ACC112 (cell line): ENCODE measurements at regions not wholly inside any gene's neighbourhood (a gene's known extent, or its start where the extent isn't known, plus 50 kb on each side); places are given as distances from the start of the nearest gene placed in this dataset.

Experiments used
- H2AFZ ChIP-seq: fragments of 200-600 bp; sonication (generic); one replicate; pipeline ENCODE4 v1.6.0; 2017; ENCODE audit warnings: antibody characterized with exemption, low read length; ENCODE audit not compliant: unreplicated experiment
- H3K27ac ChIP-seq: fragments of 200-600 bp; sonication (generic); 2 replicates; pipeline ENCODE4 v1.5.1; 2014; ENCODE audit warnings: low read depth, mild to moderate bottlenecking, antibody characterized with exemption, low read length, moderate library complexity
- H3K27me3 ChIP-seq: fragments of 200-600 bp; sonication (generic); 2 replicates; pipeline ENCODE4 v1.6.1; 2014; ENCODE audit warnings: mild to moderate bottlenecking, antibody characterized with exemption, low read length, moderate library complexity, mixed read lengths; ENCODE audit not compliant: insufficient read depth
- H3K36me3 ChIP-seq: fragments of 200-600 bp; sonication (generic); 2 replicates; pipeline ENCODE4 v1.6.1; 2016; ENCODE audit warnings: mild to moderate bottlenecking, antibody characterized with exemption, low read length, moderate library complexity, mixed read lengths; ENCODE audit not compliant: insufficient read depth
- H3K4me1 ChIP-seq: fragments of 200-600 bp; sonication (generic); one replicate; pipeline ENCODE4 v1.6.1; 2016; ENCODE audit warnings: low read length, mixed read lengths; ENCODE audit not compliant: insufficient read depth, unreplicated experiment, control insufficient read depth
- H3K4me3 ChIP-seq: fragments of 200-600 bp; sonication (generic); 2 replicates; pipeline ENCODE4 v1.5.1; 2014; ENCODE audit warnings: mild to moderate bottlenecking, low read depth, low read length
- H3K79me2 ChIP-seq: fragments of 200-600 bp; sonication (generic); one replicate; pipeline ENCODE4 v1.6.0; 2016; ENCODE audit warnings: low read length; ENCODE audit not compliant: control insufficient read depth, unreplicated experiment, insufficient read depth

DNA sequence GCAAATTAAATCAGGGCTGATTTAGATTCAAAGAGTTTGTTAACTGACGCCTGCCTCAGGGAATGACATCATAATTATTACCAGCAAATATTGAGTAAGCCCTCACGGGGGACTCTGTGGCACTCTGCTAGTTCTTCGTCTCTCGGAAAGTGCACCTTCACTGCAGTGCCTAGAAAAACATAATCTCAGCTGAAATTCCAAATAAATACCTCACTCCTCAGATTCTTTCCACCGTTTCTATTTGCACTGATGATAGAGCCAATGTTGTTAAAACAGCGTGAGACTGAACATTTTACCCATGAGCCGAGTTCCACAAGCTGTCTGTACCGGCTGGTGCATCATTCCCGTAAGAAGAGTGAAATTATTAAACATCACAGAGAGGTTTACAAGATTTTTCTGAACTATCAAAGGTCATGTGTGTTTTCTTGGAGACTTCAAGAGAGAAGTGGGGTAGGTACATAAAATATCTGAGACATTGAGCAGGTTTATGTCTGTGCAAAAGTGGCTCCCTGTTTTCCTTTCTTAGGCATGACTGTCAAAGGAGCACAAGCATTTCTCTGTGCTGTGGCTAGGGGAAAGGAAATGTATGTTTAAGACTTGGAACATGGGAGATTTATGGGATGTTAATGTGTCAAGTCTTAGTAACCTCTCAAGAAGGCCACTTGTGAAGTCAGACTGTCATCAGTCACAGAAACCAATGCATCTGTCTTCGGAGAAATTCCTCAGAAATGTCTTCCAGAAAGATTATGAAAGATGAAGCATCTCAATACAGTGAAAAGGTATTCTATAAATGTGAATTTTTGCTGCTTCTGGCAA is 119.6 kb downstream of the CBLL2 start:
- Histone ChIP-seq H3K4me1 (peaks cover 51% of the 10 kb centered on the region), H3K27me3 (no peaks in the 10 kb centered on the region)

DNA sequence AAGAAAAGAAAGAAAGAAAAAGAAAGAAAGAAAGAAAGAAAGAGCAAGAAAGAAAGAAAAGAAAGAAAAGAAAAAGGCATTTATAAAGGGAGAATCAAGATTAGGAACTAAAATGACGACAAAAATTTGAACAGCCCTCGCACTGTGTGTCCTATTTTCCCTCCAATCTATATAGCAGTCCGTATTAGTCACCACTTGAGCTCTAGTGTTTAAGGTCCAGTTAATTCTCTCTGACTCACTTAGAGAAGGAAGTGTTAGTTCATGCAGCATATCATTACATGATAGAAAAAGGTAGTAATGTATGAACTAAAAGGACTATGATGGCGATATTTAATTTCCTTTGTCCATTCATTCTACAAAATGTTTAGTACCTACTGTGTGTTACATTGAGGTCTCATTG is 122.7 kb downstream of the CBLL2 start:
- Histone ChIP-seq H3K36me3 (no peaks in the 10 kb centered on the region), H3K4me1 (peaks cover 34% of the 10 kb centered on the region), H3K79me2 (no peaks in the 10 kb centered on the region), H3K4me3 (no peak overlapping the region), H3K27ac (peak overlapping the region; percentile 29; the same call in 1 of the 2 replicates), H3K27me3 (no peaks in the 10 kb centered on the region), H2AFZ (no peak overlapping the region)

More for the DNA sequence above, 119.6 kb downstream of the CBLL2 start:
- Histone ChIP-seq H3K4me3 (no peak overlapping the region), H3K36me3 (no peaks in the 10 kb centered on the region), H2AFZ (no peak overlapping the region), H3K27ac (no peak overlapping the region), H3K79me2 (no peaks in the 10 kb centered on the region)

DNA sequence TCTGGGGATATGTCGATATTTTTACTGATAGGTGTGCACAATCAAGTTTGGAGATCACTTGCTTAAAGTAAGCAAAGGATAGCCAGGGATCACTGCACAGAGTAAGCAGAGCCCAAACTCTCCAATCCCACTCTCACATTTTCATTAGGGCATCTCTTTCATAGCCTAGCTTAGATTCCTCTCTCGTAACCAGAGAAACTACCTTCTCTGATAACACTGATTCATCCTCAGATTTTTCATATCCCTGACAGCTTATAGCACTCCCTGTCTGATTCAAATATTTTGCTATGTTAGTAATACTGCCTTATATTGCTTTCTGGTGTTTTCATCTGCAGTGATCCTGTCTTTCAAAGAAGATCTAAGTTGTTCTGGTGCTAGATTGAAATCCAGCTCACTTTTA is 123.7 kb downstream of the CBLL2 start:
- H3K79me2 ChIP-seq, result no peaks in the 10 kb centered on the region
- H3K36me3 ChIP-seq, result 0 out of 2 replicates have a peak, but pooled peaks cover 6% of the 10 kb centered on the region
- no peak overlapping the region for H3K4me3 ChIP-seq
- peak overlapping the region; percentile 65 for H3K27ac ChIP-seq
- no peak overlapping the region for H2AFZ ChIP-seq
- H3K4me1 ChIP-seq, result peaks cover 32% of the 10 kb centered on the region
- H3K27me3 ChIP-seq, result no peaks in the 10 kb centered on the region

DNA sequence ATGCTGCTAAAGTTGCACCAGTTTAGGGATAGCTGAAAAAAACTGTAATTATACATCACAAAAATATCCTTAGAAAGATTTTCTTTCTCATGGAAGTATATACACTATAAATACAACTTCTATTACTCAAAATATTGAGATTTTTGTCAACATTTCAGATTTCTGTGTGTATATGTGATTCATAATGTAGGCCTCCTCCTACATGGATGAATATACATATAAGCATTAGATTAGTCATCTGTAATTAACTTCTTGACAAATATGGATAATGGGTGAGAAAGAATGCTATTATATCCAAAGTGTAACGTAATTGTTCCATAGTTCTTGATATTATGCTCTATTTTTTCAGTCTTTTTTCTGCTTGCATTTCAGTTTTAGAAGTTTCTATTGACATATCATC is 124.9 kb downstream of the CBLL2 start:
- H3K27ac ChIP-seq, result peak overlapping the region; percentile 65
- H3K4me3 ChIP-seq, result no peak overlapping the region
- H3K4me1 ChIP-seq, result peaks cover 32% of the 10 kb centered on the region
- H3K36me3 ChIP-seq, result 0 out of 2 replicates have a peak, but pooled peaks cover 6% of the 10 kb centered on the region
- no peaks in the 10 kb centered on the region for H3K79me2 ChIP-seq
- H3K27me3 ChIP-seq, result no peaks in the 10 kb centered on the region
- peak overlapping the region; percentile 25 for H2AFZ ChIP-seq

DNA sequence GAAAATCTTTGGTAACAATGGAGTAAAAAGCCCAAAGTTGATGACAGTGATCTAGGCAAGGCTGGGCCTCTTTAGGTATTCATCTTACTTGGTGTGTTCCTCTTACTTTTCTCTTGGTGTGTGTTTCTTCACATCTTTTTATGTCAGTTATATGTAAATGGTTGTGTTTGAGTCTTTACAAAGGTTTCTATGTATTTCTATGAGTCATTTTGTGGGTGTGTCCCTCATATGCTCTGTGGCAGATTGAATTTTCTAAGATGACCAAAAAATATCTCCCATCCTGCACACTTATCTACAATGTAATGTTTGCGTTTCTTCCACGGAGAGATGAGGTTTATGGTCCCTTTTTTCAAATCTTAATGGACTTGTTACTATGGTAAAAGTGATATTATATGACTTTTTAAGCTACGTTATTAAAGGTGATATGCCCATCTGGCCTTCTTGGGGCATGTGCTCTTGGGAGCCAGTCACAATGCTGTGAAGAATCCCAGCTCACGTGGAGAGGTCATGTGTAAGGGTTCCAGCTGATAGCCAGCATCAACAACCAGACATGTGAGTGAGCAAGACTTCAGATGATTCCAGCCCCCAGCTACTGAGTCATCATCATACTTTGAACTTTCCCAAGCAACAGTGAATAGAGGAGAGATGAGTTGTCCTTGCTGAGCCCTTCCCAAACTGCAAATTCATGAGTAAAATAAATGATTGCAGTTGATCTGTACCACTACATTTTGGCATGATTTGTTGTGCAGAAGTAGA is 126.9 kb downstream of the CBLL2 start:
- Histone ChIP-seq H3K4me1 (peaks cover 32% of the 10 kb centered on the region), H3K27me3 (no peaks in the 10 kb centered on the region), H3K79me2 (no peaks in the 10 kb centered on the region), H3K27ac (peak overlapping the region; percentile 92), H2AFZ (no peak overlapping the region), H3K4me3 (no peak overlapping the region), H3K36me3 (0 out of 2 replicates have a peak, but pooled peaks cover 6% of the 10 kb centered on the region)

DNA sequence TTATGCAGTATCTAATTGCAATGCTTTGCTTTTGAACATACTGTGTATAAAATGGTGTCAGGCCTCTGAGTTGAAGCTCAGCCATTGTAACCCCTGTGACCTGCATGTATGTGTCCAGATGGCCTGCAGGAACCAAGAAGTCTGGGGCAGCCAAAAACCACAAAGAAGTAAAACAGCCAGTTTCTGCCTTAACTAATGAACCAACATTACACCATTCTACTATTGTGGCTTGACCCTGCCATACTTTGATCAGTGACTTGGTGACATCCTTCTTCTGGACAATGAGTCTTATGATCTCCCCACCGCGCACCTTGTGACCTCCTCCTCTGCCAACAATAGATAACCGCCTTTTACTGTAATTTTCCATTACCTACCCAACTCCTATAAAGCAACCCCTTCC is 131.6 kb downstream of the CBLL2 start:
- Histone ChIP-seq H3K27ac (no peak overlapping the region), H2AFZ (no peak overlapping the region), H3K79me2 (no peaks in the 10 kb centered on the region), H3K4me3 (no peak overlapping the region), H3K4me1 (peaks cover 15% of the 10 kb centered on the region), H3K27me3 (no peaks in the 10 kb centered on the region), H3K36me3 (0 out of 2 replicates have a peak, but pooled peaks cover 6% of the 10 kb centered on the region)

DNA sequence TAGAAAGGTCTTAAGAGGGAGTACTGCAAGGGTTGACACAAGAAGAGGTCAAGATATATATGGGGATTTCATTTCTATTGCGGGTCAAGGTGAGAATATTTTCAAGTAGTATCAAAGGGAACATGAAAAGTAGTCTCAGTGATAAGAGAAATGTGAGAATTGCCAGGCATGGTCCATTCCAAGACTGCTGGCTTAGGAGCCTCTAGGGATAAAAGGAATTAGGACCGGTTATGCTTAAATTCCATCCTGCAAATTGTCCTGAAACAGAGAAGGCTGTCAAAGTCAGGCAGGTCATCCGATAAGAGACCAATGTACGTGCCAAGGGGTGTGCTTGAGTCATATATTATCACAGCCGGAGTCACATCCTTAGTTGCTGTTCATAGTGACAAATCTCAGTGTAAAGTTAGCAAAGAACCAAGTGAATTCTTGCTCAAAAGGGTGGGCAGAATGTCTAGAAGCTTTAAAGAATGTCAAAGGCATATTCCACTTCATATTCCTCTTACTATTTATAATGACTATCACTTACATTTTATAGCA is 133.6 kb downstream of the CBLL2 start:
- Histone ChIP-seq H3K27me3 (no peaks in the 10 kb centered on the region), H2AFZ (peak overlapping the region; percentile 38), H3K4me3 (no peak overlapping the region), H3K36me3 (no peaks in the 10 kb centered on the region), H3K27ac (no peak overlapping the region), H3K79me2 (no peaks in the 10 kb centered on the region), H3K4me1 (peaks cover 11% of the 10 kb centered on the region)

DNA sequence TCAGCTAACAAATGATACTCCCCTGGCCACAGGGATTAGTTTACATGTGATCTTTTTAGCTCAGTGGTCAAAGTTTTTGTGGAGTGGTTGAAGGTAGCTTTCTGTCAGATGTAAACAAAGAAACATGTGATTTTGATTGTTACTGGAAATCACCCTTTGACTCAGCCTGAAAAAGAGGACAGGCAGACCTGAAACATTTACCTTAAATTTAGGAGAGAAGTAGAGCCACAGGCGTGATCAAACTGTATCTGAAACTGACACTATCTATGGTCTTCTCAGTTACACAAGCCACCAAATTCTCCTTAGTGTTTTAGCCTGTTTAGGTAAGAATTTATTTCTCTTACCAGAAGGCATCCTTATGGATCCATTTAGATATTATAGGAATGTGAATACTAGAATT is 136.7 kb downstream of the CBLL2 start:
- Histone ChIP-seq H3K36me3 (no peaks in the 10 kb centered on the region), H3K4me1 (peaks cover 11% of the 10 kb centered on the region), H3K79me2 (no peaks in the 10 kb centered on the region), H3K27ac (no peak overlapping the region), H3K4me3 (no peak overlapping the region), H3K27me3 (no peaks in the 10 kb centered on the region), H2AFZ (no peak overlapping the region)

DNA sequence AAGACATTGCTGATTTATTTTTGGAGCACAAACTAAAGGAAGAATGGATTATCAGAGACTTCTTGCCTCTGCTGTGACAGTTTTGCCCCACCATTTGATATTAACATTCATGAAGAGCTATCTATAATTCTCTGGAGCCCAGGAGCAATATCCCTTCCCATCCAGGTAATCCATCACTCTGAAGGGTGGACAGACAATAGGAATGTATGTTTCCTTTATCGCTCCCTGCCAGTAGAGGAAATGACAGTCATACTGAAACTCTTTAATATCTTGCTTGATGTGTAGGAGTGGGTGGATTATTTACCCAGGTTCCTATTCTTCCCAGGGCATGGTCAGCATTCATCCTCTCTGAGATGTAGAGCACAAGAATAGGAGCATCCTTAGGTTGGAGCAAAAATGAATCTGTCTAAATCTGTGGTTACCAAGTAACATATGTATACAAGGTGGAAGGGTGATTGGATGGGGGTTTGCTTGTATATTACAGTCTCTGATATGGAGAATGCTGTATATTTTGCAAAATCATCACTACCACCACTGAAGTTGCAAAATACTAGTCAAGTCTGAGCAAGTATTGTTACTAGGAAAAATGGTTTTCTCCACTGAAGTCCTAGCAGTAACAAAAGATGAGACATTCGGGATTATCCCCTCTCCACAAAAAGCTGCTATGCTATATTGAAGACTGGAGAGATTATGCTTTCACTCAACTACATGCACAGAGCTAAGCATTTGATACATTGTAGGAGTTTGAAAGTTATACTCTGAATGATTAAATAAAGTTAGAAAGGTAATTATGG is 151.6 kb downstream of the CBLL2 start:
- H3K36me3 ChIP-seq, result no peaks in the 10 kb centered on the region
- H3K4me1 ChIP-seq, result no peaks in the 10 kb centered on the region
- H3K27me3 ChIP-seq, result no peaks in the 10 kb centered on the region
- no peak overlapping the region for H2AFZ ChIP-seq
- no peak overlapping the region for H3K27ac ChIP-seq
- H3K4me3 ChIP-seq, result no peak overlapping the region
- H3K79me2 ChIP-seq, result no peaks in the 10 kb centered on the region

DNA sequence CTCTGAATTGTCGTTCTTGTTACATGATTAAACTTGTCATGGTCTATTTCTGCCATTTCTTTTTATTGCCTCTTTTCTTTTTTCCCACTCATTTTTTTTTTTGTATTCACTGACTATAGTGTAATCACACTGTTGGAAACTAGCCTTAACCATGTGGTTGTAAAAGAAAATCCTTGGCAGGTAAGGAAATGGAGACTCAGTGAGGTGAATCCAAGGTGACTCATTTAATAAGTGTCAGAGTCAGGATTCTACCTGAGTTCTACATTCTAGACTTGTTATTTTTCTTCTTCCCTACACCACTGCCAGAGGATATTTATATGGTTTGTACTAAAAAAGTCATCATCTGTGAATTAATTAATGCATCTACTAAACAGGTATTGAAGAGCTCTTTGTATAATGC is 152.2 kb downstream of the CBLL2 start:
- H3K4me1 ChIP-seq, result no peaks in the 10 kb centered on the region
- no peak overlapping the region for H3K27ac ChIP-seq
- no peaks in the 10 kb centered on the region for H3K79me2 ChIP-seq
- H2AFZ ChIP-seq, result no peak overlapping the region
- H3K27me3 ChIP-seq, result no peaks in the 10 kb centered on the region
- H3K4me3 ChIP-seq, result no peak overlapping the region
- H3K36me3 ChIP-seq, result no peaks in the 10 kb centered on the region
